PFSK-1 (cell line): ENCODE measurements at regions not wholly inside any gene's neighbourhood (a gene's known extent, or its start where the extent isn't known, plus 50 kb on each side); places are given as distances from the start of the nearest gene placed in this dataset.

Experiments
- POLR2AphosphoS5 ChIP-seq: IDR thresholded peaks from 2 replicates; pipeline ENCODE4 v1.6.1; 2012; ENCODE audit warnings: low read depth, mild to moderate bottlenecking, control low read depth, low read length, moderate library complexity
- REST ChIP-seq, 2 experiments: IDR thresholded peaks; 2 replicates each; pipeline versions ENCODE4 v1.6.1 to v1.8.0; 2011 to 2012; ENCODE audit warnings: low read depth in 2 of 2, low read length in 2 of 2, control low read depth in 1 of 2, inconsistent platforms in 1 of 2, mild to moderate bottlenecking in 1 of 2, moderate library complexity in 1 of 2; ENCODE audit not compliant: insufficient read depth in 1 of 2
- SIN3A ChIP-seq: IDR thresholded peaks from 2 replicates; pipeline ENCODE4 v1.6.1; 2012; ENCODE audit warnings: mild to moderate bottlenecking, low read length, moderate library complexity, borderline replicate concordance; ENCODE audit not compliant: insufficient read depth
- TAF1 ChIP-seq: IDR thresholded peaks from 2 replicates; pipeline ENCODE4 v1.6.1; 2012; ENCODE audit warnings: low read length, control low read depth, borderline replicate concordance; ENCODE audit not compliant: insufficient read depth

- TF ChIP-seq SIN3A (no peak), POLR2AphosphoS5 (no peak), TAF1 (no peak), REST (IDR thresholded peaks at IDR 0.05; ENCODE audit: insufficient read depth in 1 of 2, low read depth in 2 of 2, low read length in 2 of 2) (no peak)
Measured at GRCh38 chr22:49395617-49396016, 432.1 kb downstream of the BRD1 start.
